ENCODE measurements at regions not wholly inside any gene's neighbourhood (a gene's known extent, or its start where the extent isn't known, plus 50 kb on each side); places are given as distances from the start of the nearest gene placed in this dataset.

DNA sequence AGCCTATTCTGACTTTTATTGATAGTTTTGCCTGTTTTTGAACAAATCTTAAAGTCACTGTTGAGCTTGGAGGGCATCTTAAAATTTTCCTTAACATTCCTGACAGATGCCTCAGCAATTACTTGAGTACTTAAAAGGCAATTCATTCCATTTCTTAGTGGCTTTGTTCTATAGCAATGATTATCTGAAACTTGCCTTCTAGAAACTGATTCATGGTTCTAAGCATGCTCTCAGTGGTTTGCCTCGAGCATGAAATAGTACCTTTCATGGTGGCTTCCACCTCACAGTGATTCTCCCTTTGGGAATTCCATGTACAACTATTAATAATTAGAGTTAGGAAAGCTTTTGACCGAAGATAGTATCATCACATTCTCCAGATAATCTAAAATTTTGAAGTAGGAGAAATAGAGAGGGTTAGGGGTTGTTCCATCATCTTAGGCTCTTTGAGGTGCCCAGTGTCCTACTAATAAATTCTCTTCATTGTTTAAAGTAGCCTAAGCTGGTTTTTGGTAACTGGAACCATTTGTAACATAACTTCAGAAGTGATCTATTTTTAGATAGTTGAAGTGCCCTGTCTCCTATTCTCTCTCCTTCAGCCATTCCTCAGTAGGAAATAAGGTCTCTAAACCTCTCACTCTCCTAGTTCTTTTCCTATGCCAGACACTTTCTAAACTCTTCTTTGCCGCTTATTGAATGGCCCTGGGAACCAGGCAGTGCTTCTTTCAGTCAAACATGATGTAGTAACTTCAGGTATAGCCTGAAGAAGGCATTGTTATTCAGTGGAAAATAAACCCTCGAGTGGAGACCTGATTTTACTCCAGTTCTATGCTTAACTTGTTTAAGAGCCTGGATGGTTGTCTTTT, 156.1 kb downstream of the HAUS1 start:
- Histone ChIP-seq H3K9me3 (ENCODE audit: control insufficient read depth in 4 of 4, low read length in 3 of 4) (no peaks in the 10 kb centered on the region), H3K4me1 (ENCODE audit: control insufficient read depth in 4 of 4, insufficient read depth in 4 of 4, low read length in 3 of 4) (no peaks in the 10 kb centered on the region), H3K27ac (ENCODE audit: low read depth in 1 of 2, low read length in 2 of 2) (no peak overlapping the region), H3K36me3 (ENCODE audit: control insufficient read depth in 4 of 4, insufficient read depth in 3 of 4, low read depth in 1 of 4, low read length in 3 of 4) (peaks cover 3 to 19% (median 11%) of the 10 kb centered on the region in 4 donors), H3K9ac (ENCODE audit: low read depth in 1 of 2, low read length in 2 of 2) (no peak overlapping the region), H3K4me3 (ENCODE audit: low read depth in 1 of 3, low read length in 3 of 3) (no peak overlapping the region), H3K27me3 (ENCODE audit: control insufficient read depth in 4 of 4, insufficient read depth in 4 of 4, low read length in 3 of 4) (no peaks in the 10 kb centered on the region)
- WGBS, result 95% methylated on average over 4 of the region's 4 CpGs
- DNase-seq (ENCODE audit: low spot score), result no peak
- TF ChIP-seq, protein P1, sequence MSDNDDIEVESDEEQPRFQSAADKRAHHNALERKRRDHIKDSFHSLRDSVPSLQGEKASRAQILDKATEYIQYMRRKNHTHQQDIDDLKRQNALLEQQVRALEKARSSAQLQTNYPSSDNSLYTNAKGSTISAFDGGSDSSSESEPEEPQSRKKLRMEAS (IDR thresholded peaks at IDR 0.05), result no peak
- TF ChIP-seq GABPA (IDR thresholded peaks at IDR 0.05 in 1 of 2, conservative IDR thresholded peaks at IDR 0.05 in 1 of 2) (no peak), TAF1 (conservative IDR thresholded peaks at IDR 0.05) (no peak), RAD21 (IDR thresholded peaks at IDR 0.05) (no peak), EGR1 (IDR thresholded peaks at IDR 0.05; ENCODE audit: low read depth in 2 of 2) (no peak), SP1 (IDR thresholded peaks at IDR 0.05) (no peak), FOXA2 (IDR thresholded peaks at IDR 0.05) (no peak), FOXA1 (IDR thresholded peaks at IDR 0.05) (no peak), RXRA (IDR thresholded peaks at IDR 0.05) (no peak), YY1 (IDR thresholded peaks at IDR 0.05) (no peak), NR2F2 (IDR thresholded peaks at IDR 0.05) (no peak), JUND (IDR thresholded peaks at IDR 0.05) (no peak), HNF4A (conservative IDR thresholded peaks at IDR 0.05) (no peak), HNF4G (IDR thresholded peaks at IDR 0.05) (no peak)
- TF ChIP-seq, protein P2, sequence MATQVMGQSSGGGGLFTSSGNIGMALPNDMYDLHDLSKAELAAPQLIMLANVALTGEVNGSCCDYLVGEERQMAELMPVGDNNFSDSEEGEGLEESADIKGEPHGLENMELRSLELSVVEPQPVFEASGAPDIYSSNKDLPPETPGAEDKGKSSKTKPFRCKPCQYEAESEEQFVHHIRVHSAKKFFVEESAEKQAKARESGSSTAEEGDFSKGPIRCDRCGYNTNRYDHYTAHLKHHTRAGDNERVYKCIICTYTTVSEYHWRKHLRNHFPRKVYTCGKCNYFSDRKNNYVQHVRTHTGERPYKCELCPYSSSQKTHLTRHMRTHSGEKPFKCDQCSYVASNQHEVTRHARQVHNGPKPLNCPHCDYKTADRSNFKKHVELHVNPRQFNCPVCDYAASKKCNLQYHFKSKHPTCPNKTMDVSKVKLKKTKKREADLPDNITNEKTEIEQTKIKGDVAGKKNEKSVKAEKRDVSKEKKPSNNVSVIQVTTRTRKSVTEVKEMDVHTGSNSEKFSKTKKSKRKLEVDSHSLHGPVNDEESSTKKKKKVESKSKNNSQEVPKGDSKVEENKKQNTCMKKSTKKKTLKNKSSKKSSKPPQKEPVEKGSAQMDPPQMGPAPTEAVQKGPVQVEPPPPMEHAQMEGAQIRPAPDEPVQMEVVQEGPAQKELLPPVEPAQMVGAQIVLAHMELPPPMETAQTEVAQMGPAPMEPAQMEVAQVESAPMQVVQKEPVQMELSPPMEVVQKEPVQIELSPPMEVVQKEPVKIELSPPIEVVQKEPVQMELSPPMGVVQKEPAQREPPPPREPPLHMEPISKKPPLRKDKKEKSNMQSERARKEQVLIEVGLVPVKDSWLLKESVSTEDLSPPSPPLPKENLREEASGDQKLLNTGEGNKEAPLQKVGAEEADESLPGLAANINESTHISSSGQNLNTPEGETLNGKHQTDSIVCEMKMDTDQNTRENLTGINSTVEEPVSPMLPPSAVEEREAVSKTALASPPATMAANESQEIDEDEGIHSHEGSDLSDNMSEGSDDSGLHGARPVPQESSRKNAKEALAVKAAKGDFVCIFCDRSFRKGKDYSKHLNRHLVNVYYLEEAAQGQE (IDR thresholded peaks at IDR 0.05), result no peak
- TF ChIP-seq, protein P3, sequence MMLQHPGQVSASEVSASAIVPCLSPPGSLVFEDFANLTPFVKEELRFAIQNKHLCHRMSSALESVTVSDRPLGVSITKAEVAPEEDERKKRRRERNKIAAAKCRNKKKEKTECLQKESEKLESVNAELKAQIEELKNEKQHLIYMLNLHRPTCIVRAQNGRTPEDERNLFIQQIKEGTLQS (IDR thresholded peaks at IDR 0.05), result no peak
- TF ChIP-seq, protein P4, sequence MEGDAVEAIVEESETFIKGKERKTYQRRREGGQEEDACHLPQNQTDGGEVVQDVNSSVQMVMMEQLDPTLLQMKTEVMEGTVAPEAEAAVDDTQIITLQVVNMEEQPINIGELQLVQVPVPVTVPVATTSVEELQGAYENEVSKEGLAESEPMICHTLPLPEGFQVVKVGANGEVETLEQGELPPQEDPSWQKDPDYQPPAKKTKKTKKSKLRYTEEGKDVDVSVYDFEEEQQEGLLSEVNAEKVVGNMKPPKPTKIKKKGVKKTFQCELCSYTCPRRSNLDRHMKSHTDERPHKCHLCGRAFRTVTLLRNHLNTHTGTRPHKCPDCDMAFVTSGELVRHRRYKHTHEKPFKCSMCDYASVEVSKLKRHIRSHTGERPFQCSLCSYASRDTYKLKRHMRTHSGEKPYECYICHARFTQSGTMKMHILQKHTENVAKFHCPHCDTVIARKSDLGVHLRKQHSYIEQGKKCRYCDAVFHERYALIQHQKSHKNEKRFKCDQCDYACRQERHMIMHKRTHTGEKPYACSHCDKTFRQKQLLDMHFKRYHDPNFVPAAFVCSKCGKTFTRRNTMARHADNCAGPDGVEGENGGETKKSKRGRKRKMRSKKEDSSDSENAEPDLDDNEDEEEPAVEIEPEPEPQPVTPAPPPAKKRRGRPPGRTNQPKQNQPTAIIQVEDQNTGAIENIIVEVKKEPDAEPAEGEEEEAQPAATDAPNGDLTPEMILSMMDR (IDR thresholded peaks at IDR 0.05; ENCODE audit: low read depth, low read length, missing input control), result no peak
- TF ChIP-seq, protein P5, sequence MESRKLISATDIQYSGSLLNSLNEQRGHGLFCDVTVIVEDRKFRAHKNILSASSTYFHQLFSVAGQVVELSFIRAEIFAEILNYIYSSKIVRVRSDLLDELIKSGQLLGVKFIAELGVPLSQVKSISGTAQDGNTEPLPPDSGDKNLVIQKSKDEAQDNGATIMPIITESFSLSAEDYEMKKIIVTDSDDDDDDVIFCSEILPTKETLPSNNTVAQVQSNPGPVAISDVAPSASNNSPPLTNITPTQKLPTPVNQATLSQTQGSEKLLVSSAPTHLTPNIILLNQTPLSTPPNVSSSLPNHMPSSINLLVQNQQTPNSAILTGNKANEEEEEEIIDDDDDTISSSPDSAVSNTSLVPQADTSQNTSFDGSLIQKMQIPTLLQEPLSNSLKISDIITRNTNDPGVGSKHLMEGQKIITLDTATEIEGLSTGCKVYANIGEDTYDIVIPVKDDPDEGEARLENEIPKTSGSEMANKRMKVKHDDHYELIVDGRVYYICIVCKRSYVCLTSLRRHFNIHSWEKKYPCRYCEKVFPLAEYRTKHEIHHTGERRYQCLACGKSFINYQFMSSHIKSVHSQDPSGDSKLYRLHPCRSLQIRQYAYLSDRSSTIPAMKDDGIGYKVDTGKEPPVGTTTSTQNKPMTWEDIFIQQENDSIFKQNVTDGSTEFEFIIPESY (IDR thresholded peaks at IDR 0.05), result no peak

Data from liver (tissue), 8 donors.